CD4-positive, alpha-beta T cell treated with Interleukin-6 at 100 ng/mL for 8 hours (primary cell): ENCODE measurements at regions not wholly inside any gene's neighbourhood (a gene's known extent, or its start where the extent isn't known, plus 50 kb on each side); places are given as distances from the start of the nearest gene placed in this dataset.
"Not testable (repeated sequence)": the region's sequence is repeated elsewhere in the genome, so short reads cannot be mapped to it uniquely, and the experiment has no call there.

Experiments
- DNase-seq: peaks from one replicate; pipeline ENCODE4 v3.0.0-alpha.2; 2020; ENCODE audit warnings: mixed read lengths, low spot score

DNA sequence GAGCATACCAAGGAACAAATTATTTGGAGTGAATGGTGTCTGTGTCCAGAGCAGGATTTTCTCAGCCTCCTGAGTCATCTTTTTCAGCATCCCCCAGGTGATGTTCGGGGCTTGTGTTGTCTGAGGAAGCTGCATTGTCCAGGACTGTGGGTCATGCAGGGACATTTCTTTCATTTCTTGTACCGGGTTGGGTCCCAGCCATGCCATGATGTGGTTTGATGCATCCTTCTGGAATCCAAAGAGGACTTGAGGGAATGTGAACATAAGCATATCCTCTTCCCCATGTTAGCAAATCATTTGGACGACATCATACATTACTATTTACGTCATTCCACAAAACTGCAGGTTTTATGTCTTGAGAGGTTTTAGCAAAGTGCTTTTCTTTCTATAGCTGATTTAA is 797.8 kb downstream of the CCDC85A start:
- DNase-seq = no peak

GRCh38 chr2:56985609-56986008 is 801.8 kb downstream of the CCDC85A start:
- no peak for DNase-seq

GRCh38 chr2:57022496-57022895 is 838.7 kb downstream of the CCDC85A start:
- DNase-seq = no peak

DNA sequence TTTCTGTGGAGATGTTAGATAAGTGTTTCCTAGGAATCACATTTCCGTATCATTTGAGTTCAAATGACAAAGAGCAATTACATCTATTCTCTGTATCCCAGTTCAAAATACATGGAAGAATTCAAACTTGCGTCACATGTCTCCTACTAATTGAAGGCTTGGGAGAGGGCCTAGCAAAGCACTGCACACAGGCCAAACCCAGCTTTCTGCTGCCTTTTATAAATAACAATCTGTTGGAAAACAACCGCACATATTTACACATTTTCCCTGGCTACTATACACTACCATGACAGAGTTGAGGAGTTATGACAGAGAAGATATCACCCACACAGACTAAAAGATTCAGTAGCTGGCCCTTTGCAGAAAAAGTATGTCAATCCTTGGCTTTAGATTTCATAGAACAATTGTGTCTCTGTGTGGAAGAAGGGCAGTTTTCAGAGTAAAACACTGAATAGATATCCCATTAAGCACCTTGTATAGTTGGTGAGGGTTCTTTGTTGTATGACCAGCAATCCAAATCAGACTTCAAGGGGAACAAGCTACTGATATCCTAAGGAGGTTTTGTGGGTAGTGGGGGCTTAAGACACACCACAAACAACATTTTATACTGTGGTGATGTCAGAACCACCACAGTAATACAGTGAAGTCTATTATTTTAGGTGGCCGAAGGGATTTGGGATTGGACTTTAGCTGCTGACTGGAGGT is 861.3 kb downstream of the CCDC85A start:
- DNase-seq = no peak

- DNase-seq = no peak
These were observed 865.5 kb downstream of the CCDC85A start for GRCh38 chr2:57049273-57049672.

- DNase-seq = no peak
These were observed 866.2 kb downstream of the CCDC85A start for GRCh38 chr2:57050007-57050406.

DNA sequence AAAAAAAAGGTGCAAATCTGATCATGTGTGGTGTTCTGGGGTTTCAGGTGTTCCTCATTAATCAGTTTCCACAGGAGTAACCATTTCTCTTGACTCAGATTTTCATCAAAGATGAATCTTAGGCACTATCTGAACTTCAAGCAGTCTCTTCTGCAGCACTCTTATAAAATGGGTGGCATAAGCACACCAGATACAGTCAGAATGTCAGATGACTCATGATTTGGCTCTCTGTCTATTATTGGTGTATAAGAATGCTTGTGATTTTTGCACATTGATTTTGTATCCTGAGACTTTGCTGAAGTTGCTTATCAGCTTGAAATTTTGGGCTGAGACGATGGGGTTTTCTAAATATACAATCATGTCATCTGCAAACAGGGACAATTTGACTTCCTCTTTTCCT is 882.5 kb downstream of the CCDC85A start:
- not testable (repeated sequence) for DNase-seq

- no peak for DNase-seq
These were observed 891.4 kb downstream of the CCDC85A start for GRCh38 chr2:57075226-57075625.

GRCh38 chr2:57080035-57080434 is 896.2 kb downstream of the CCDC85A start:
- DNase-seq = no peak

GRCh38 chr2:57084697-57085281 is 901.0 kb downstream of the CCDC85A start:
- DNase-seq = no peak

GRCh38 chr2:57093020-57093419 is 909.2 kb downstream of the CCDC85A start:
- no peak for DNase-seq

- DNase-seq = no peak
These were observed 914.1 kb downstream of the CCDC85A start for GRCh38 chr2:57097855-57098254.

DNA sequence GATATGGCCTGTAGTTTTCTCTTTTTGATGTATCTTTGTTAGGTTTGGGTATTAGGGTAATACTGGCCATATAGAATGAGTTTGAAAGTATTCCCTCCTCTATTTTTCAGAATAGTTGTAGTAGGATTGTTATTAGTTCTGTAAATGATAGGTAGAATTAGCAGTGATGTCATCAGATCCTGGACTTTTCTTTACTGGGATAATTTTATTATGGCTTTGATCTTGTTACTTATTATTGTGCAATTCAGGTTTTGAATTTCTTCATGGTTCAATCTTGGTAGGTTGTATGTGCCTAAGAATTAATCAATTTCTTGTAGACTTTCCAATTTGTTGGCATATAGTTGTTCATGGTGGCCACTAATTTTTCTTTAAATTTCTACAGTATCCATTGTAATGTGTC is 916.6 kb downstream of the CCDC85A start:
- no peak for DNase-seq

DNA sequence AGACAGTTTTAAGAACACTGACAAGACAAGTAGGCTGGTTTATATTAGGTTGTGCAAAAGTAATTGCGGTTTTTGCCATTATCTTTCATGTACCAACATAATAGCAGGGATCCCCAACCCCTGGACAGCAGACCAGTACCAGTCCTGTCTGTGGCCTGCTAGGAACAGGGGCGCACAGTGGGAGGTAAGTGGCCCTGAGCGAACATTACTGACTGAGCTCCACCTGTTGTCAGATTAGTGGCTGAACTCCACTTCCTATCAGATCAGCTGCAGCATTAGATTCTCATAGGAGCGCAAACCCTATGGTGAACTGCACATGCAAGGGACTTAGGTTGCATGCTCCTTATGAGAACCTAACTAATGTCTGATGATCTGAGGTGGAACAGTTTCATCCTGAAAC is 921.9 kb downstream of the CCDC85A start:
- no peak for DNase-seq

GRCh38 chr2:57107353-57107752 is 923.6 kb downstream of the CCDC85A start:
- no peak for DNase-seq

GRCh38 chr2:57111531-57111930 is 927.7 kb downstream of the CCDC85A start:
- DNase-seq = no peak

- DNase-seq = no peak
These were observed 927.5 kb upstream of the VRK2 start for GRCh38 chr2:57119141-57119540.

- no peak for DNase-seq
These were observed 920.2 kb upstream of the VRK2 start for GRCh38 chr2:57126410-57126809.

GRCh38 chr2:57139179-57139578 is 907.4 kb upstream of the VRK2 start:
- DNase-seq = no peak

- no peak for DNase-seq
These were observed 905.3 kb upstream of the VRK2 start for GRCh38 chr2:57141269-57141668.

DNA sequence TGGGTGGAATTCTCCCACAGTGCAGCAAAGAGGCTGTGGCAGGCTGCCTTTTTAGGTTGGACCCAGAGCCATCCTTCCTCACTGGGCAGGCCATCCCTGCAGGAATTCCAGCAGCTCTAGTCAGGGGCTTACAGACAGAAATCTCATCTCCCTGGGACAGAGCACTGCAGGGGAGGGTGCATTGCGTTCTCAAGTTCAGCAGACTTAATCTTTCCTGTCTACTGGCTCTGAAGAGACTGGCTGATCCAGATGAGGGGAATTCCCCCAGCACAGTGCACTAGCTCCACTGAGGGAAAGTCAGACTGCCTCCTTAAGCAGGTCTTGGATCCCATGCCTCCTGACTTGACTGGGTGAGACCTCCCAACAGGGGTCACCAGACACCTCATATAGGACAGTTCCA is 899.7 kb upstream of the VRK2 start:
- no peak for DNase-seq

- DNase-seq = no peak
These were observed 890.2 kb upstream of the VRK2 start for GRCh38 chr2:57156231-57156924.

- no peak for DNase-seq
These were observed 885.6 kb upstream of the VRK2 start for GRCh38 chr2:57160976-57161375.

DNA sequence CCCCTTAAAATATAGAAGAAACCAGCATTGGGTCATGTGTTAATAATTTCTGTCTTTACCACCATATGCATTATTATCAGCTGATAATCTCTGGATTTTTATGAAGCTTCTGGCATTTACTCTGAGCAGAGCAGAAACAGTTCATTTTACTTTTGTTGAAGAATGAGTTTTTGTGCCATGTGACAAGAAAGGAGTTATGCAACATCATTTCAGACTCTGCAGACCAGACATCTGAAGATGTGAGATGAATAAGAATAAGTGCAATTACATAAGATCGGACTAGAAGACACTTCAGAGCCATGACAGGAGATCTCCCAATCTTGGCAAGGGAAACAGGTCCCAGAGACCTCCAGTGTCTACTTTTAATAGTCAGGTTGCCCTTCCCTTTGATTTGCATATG is 869.4 kb upstream of the VRK2 start:
- no peak for DNase-seq
